Ishikawa (cell line): ENCODE measurements at regions not wholly inside any gene's neighbourhood (a gene's known extent, or its start where the extent isn't known, plus 50 kb on each side); places are given as distances from the start of the nearest gene placed in this dataset.

Experiments used
- CEBPB ChIP-seq: IDR thresholded peaks from 2 replicates; pipeline ENCODE4 v1.6.1; 2012
- CREB1 ChIP-seq: IDR thresholded peaks from 2 replicates; pipeline ENCODE4 v1.6.1; 2012; ENCODE audit warnings: low read depth
- EGR1 ChIP-seq: IDR thresholded peaks from 2 replicates; pipeline ENCODE4 v1.6.1; 2012
- EP300 ChIP-seq: IDR thresholded peaks from 2 replicates; pipeline ENCODE4 v1.6.1; 2012; ENCODE audit warnings: borderline replicate concordance
- FOXM1 ChIP-seq: IDR thresholded peaks from 2 replicates; pipeline ENCODE4 v1.6.1; 2012; ENCODE audit warnings: low read depth, borderline replicate concordance
- MAX ChIP-seq: IDR thresholded peaks from 2 replicates; pipeline ENCODE4 v1.6.1; 2012
- NFIC ChIP-seq: IDR thresholded peaks from 2 replicates; pipeline ENCODE4 v1.6.1; 2012
- RAD21 ChIP-seq: IDR thresholded peaks from 2 replicates; pipeline ENCODE4 v1.6.1; 2012; ENCODE audit warnings: low read depth
- REST ChIP-seq: IDR thresholded peaks from 2 replicates; pipeline ENCODE4 v1.6.1; 2012; ENCODE audit warnings: low read depth, mild to moderate bottlenecking
- TAF1 ChIP-seq: IDR thresholded peaks from 2 replicates; pipeline ENCODE4 v1.6.1; 2012; ENCODE audit warnings: low read depth, mild to moderate bottlenecking
- TCF12 ChIP-seq: IDR thresholded peaks from 2 replicates; pipeline ENCODE4 v1.6.1; 2012; ENCODE audit warnings: low read depth
- TEAD4 ChIP-seq: IDR thresholded peaks from 2 replicates; pipeline ENCODE4 v1.6.1; 2012
- USF1 ChIP-seq: IDR thresholded peaks from 2 replicates; pipeline ENCODE4 v1.6.1; 2012
- YY1 ChIP-seq: IDR thresholded peaks from 2 replicates; pipeline ENCODE4 v1.6.1; 2012; ENCODE audit warnings: low read depth
- ZBTB7A ChIP-seq: IDR thresholded peaks from 2 replicates; pipeline ENCODE4 v1.6.1; 2012; ENCODE audit warnings: low read depth

GRCh38 chr1:96363826-96364225 is 357.8 kb upstream of the PTBP2 start:
- TF ChIP-seq TEAD4, result no peak
- no peak for TF ChIP-seq CEBPB
- no peak for TF ChIP-seq USF1
- TF ChIP-seq RAD21, result no peak

GRCh38 chr1:96364576-96364975 is 357.0 kb upstream of the PTBP2 start:
- TF ChIP-seq NFIC (no peak), CREB1 (no peak), REST (no peak), USF1 (no peak), TAF1 (no peak), YY1 (no peak), EGR1 (no peak), FOXM1 (no peak), TCF12 (no peak), MAX (no peak), RAD21 (no peak), CEBPB (no peak), TEAD4 (no peak), EP300 (no peak), ZBTB7A (no peak)

- TF ChIP-seq TAF1 (no peak), FOXM1 (no peak), YY1 (no peak), EP300 (no peak), TEAD4 (no peak), ZBTB7A (no peak), RAD21 (no peak), CEBPB (no peak), EGR1 (no peak), USF1 (no peak), CREB1 (no peak), REST (no peak)
Measured at GRCh38 chr1:96365076-96365475, 356.5 kb upstream of the PTBP2 start.

GRCh38 chr1:96365596-96366390 is 355.8 kb upstream of the PTBP2 start:
- TF ChIP-seq FOXM1, result no peak
- TF ChIP-seq NFIC, result no peak
- no peak for TF ChIP-seq YY1
- TF ChIP-seq EGR1, result no peak
- TF ChIP-seq CREB1, result no peak
- TF ChIP-seq USF1, result no peak

GRCh38 chr1:96366516-96366915 is 355.1 kb upstream of the PTBP2 start:
- TF ChIP-seq USF1 (no peak), CEBPB (no peak), EP300 (no peak)
